ENCODE measurements at regions not wholly inside any gene's neighbourhood (a gene's known extent, or its start where the extent isn't known, plus 50 kb on each side); places are given as distances from the start of the nearest gene placed in this dataset.

- SMC1A ChIA-PET (ENCODE audit: uncharacterized antibody, unreplicated experiment): no interaction called here
- no peak for TF ChIP-seq IRF4 (IDR thresholded peaks at IDR 0.05; ENCODE audit: low read depth, low read length)
- TF ChIP-seq, protein P1, sequence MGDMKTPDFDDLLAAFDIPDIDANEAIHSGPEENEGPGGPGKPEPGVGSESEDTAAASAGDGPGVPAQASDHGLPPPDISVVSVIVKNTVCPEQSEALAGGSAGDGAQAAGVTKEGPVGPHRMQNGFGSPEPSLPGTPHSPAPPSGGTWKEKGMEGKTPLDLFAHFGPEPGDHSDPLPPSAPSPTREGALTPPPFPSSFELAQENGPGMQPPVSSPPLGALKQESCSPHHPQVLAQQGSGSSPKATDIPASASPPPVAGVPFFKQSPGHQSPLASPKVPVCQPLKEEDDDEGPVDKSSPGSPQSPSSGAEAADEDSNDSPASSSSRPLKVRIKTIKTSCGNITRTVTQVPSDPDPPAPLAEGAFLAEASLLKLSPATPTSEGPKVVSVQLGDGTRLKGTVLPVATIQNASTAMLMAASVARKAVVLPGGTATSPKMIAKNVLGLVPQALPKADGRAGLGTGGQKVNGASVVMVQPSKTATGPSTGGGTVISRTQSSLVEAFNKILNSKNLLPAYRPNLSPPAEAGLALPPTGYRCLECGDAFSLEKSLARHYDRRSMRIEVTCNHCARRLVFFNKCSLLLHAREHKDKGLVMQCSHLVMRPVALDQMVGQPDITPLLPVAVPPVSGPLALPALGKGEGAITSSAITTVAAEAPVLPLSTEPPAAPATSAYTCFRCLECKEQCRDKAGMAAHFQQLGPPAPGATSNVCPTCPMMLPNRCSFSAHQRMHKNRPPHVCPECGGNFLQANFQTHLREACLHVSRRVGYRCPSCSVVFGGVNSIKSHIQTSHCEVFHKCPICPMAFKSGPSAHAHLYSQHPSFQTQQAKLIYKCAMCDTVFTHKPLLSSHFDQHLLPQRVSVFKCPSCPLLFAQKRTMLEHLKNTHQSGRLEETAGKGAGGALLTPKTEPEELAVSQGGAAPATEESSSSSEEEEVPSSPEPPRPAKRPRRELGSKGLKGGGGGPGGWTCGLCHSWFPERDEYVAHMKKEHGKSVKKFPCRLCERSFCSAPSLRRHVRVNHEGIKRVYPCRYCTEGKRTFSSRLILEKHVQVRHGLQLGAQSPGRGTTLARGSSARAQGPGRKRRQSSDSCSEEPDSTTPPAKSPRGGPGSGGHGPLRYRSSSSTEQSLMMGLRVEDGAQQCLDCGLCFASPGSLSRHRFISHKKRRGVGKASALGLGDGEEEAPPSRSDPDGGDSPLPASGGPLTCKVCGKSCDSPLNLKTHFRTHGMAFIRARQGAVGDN (IDR thresholded peaks at IDR 0.05): no peak
- TF ChIP-seq BMI1 (IDR thresholded peaks at IDR 0.05; ENCODE audit: borderline replicate concordance): no peak
- no peak for TF ChIP-seq NR2C2 (IDR thresholded peaks at IDR 0.05; ENCODE audit: borderline replicate concordance, control insufficient read depth, insufficient read length, low read depth)
- no peak for TF ChIP-seq CBX3 (IDR thresholded peaks at IDR 0.05; ENCODE audit: borderline replicate concordance, low read depth)
- TF ChIP-seq ESRRA (IDR thresholded peaks at IDR 0.05; ENCODE audit: low read length): no peak
- TF ChIP-seq SMAD5 (IDR thresholded peaks at IDR 0.05; ENCODE audit: low read depth): no peak
- no peak for TF ChIP-seq GATAD2B (conservative IDR thresholded peaks at IDR 0.05; ENCODE audit: low read depth)
- no peak for TF ChIP-seq PRDM15 (CRISPR knock-in tag; IDR thresholded peaks at IDR 0.05)
- TF ChIP-seq WRNIP1 (IDR thresholded peaks at IDR 0.05; ENCODE audit: borderline replicate concordance, low read depth, low read length): no peak
- no peak for TF ChIP-seq KAT2A (conservative IDR thresholded peaks at IDR 0.05; ENCODE audit: control insufficient read depth, low read depth, low read length)
- no peak for TF ChIP-seq IRF5 (IDR thresholded peaks at IDR 0.05; ENCODE audit: borderline replicate concordance)
Measured at GRCh38 chr6:128711149-128711548, 171.8 kb upstream of the LAMA2 start.

More at GRCh38 chr6:128711149-128711548, 171.8 kb upstream of the LAMA2 start:
- H3K79me2 ChIP-seq (ENCODE audit: control insufficient read depth, insufficient read depth, low read length): no peaks in the 10 kb centered on the region
- no peak overlapping the region for H3K4me3 ChIP-seq
- no peak for ATAC-seq
- ChIA-PET POLR2A (no interaction called here), CTCF (no interaction called here), RAD21 (ENCODE audit: unreplicated experiment) (interaction anchor here (1.2 kb wide), 1 partner anchor 20 kb away, joined by 3 read pairs; no protein-coding TSS in a partner anchor)
- no peak overlapping the region for H3K9ac ChIP-seq (ENCODE audit: control insufficient read depth, insufficient read depth, low read length)
- in situ Hi-C loops (cut with MboI) (no loop called here), intact Hi-C loops (cut with micrococcal nuclease; ENCODE audit: unreplicated experiment) (no loop called here)
- H3K4me2 ChIP-seq (ENCODE audit: control insufficient read depth, insufficient read depth): no peak overlapping the region
- H4K20me1 ChIP-seq (ENCODE audit: control insufficient read depth, insufficient read depth): no peaks in the 10 kb centered on the region
- H3K36me3 ChIP-seq (ENCODE audit: control insufficient read depth in 2 of 2, insufficient read depth in 2 of 2, low read length in 1 of 2): no peaks in the 10 kb centered on the region
- no peak for FAIRE-seq
- WGBS (ENCODE audit: insufficient coverage, insufficient replicate concordance, low lambda C conversion rate, missing lambda C conversion rate): 11% methylated on average over 3 of the region's 3 CpGs
- no peaks in the 10 kb centered on the region for H3K27me3 ChIP-seq (replicated peaks in 1 of 2; ENCODE audit: control insufficient read depth in 2 of 2, insufficient read depth in 2 of 2, low read length in 1 of 2)
- no peak overlapping the region for H3K27ac ChIP-seq (ENCODE audit: control insufficient read depth, insufficient read depth)
- no peak overlapping the region for H2AFZ ChIP-seq (ENCODE audit: control insufficient read depth, low read depth, low read length)
- no peaks in the 10 kb centered on the region for H3K9me3 ChIP-seq (replicated peaks; ENCODE audit: control insufficient read depth, insufficient read depth, low read length)
- no peaks in the 10 kb centered on the region for H3K4me1 ChIP-seq (ENCODE audit: control insufficient read depth, insufficient read depth, low read length)
- BruUV-seq (replicated peaks): no TSS peak
- DNase-seq (ENCODE audit: low read depth, low spot score): no peak

All from GM12878 (cell line).